Esophagus squamous epithelium (tissue), 4 donors: ENCODE measurements at regions not wholly inside any gene's neighbourhood (a gene's known extent, or its start where the extent isn't known, plus 50 kb on each side); places are given as distances from the start of the nearest gene placed in this dataset.

Experiments
- CTCF ChIP-seq, 6 experiments: fragments of 450-650 bp in 4 of 6; fragments of 200-600 bp in 2 of 6; sonication (generic) in 2 of 6; IDR thresholded peaks; one replicate each; pipeline ENCODE4 v1.5.1; 2016 to 2019; ENCODE audit warnings: antibody characterized with exemption in 6 of 6, mild to moderate bottlenecking in 4 of 6, moderate library complexity in 4 of 6
- POLR2A ChIP-seq, 4 donors: fragments of 450-650 bp; IDR thresholded peaks; one replicate each; pipeline ENCODE4 v1.6.1; 2017; ENCODE audit warnings: antibody characterized with exemption in 4 of 4, mild to moderate bottlenecking in 4 of 4, moderate library complexity in 3 of 4

- no peak for TF ChIP-seq POLR2A (IDR thresholded peaks at IDR 0.05)
- no peak for TF ChIP-seq CTCF (IDR thresholded peaks at IDR 0.05)
Measured at GRCh38 chr5:113824307-113824706, 310.8 kb downstream of the YTHDC2 start.
